ENCODE measurements at regions not wholly inside any gene's neighbourhood (a gene's known extent, or its start where the extent isn't known, plus 50 kb on each side); places are given as distances from the start of the nearest gene placed in this dataset.

GRCh38 chr3:102353805-102354204 is 81.0 kb upstream of the ZPLD1 start:
- TF ChIP-seq CTCF (conservative IDR thresholded peaks at IDR 0.05; ENCODE audit: low read depth, low read length) (no peak), EZH2 (IDR thresholded peaks at IDR 0.05; ENCODE audit: borderline replicate concordance, low read depth, low read length, poor library complexity, severe bottlenecking) (no peak)

Measured in A673 (cell line).